Loucy (cell line): ENCODE measurements at regions not wholly inside any gene's neighbourhood (a gene's known extent, or its start where the extent isn't known, plus 50 kb on each side); places are given as distances from the start of the nearest gene placed in this dataset.

Source experiments
- H2AFZ ChIP-seq: fragments of 200-600 bp; sonication (generic); 2 replicates; pipeline ENCODE4 v1.6.0; 2016; ENCODE audit warnings: antibody characterized with exemption, mild to moderate bottlenecking, low read length, moderate library complexity
- H3F3A ChIP-seq: fragments of 200-600 bp; 2 replicates; pipeline ENCODE4 v1.6.0; 2016; ENCODE audit warnings: antibody characterized with exemption, low read depth, mild to moderate bottlenecking
- H3K27me3 ChIP-seq: fragments of 200-600 bp; sonication (generic); 2 replicates; pipeline ENCODE4 v1.6.1; 2014; ENCODE audit warnings: low read length, mild to moderate bottlenecking; ENCODE audit not compliant: insufficient read depth, poor library complexity, severe bottlenecking
- H3K36me3 ChIP-seq: fragments of 200-600 bp; sonication (generic); 2 replicates; pipeline ENCODE4 v1.6.1; 2016; ENCODE audit warnings: low read length; ENCODE audit not compliant: insufficient read depth
- H3K4me1 ChIP-seq: fragments of 200-600 bp; sonication (generic); 2 replicates; pipeline ENCODE4 v1.5.1; 2014; ENCODE audit warnings: low read length, mild to moderate bottlenecking; ENCODE audit not compliant: insufficient read depth, poor library complexity, severe bottlenecking
- H3K4me2 ChIP-seq: fragments of 200-600 bp; sonication (generic); 2 replicates; pipeline ENCODE4 v1.6.0; 2014; ENCODE audit warnings: antibody characterized with exemption, low read length, low read depth, mild to moderate bottlenecking; ENCODE audit not compliant: poor library complexity, severe bottlenecking
- H3K4me3 ChIP-seq: fragments of 200-600 bp; sonication (generic); 2 replicates; pipeline ENCODE4 v1.5.1; 2014; ENCODE audit warnings: low read length, mild to moderate bottlenecking, mixed read lengths; ENCODE audit not compliant: poor library complexity, severe bottlenecking
- H3K79me2 ChIP-seq: fragments of 200-600 bp; sonication (generic); 2 replicates; pipeline ENCODE4 v1.6.1; 2014; ENCODE audit warnings: low read length; ENCODE audit not compliant: insufficient read depth
- H3K9ac ChIP-seq: fragments of 200-600 bp; sonication (generic); 2 replicates; pipeline ENCODE4 v1.6.0; 2014; ENCODE audit warnings: mild to moderate bottlenecking, low read depth, low read length, moderate library complexity; ENCODE audit not compliant: poor library complexity, severe bottlenecking
- H3K9me2 ChIP-seq: fragments of 200-600 bp; sonication (generic); replicated peaks from 2 replicates; pipeline ENCODE4 v1.6.1; 2016; ENCODE audit warnings: low read depth, low read length, mixed read lengths
- H3K9me3 ChIP-seq: fragments of 200-600 bp; sonication (generic); 2 replicates; pipeline ENCODE4 v1.6.1; 2014; ENCODE audit warnings: mild to moderate bottlenecking, antibody characterized with exemption, low read length, low read depth; ENCODE audit not compliant: insufficient read depth
- H4K20me1 ChIP-seq: fragments of 200-600 bp; sonication (generic); 2 replicates; pipeline ENCODE4 v1.6.0; 2014; ENCODE audit warnings: antibody characterized with exemption, low read length, mild to moderate bottlenecking; ENCODE audit not compliant: insufficient read depth, poor library complexity, severe bottlenecking
- EZH2phosphoT487 ChIP-seq: fragments of 200-600 bp; IDR thresholded peaks from 2 replicates; pipeline ENCODE4 v1.6.1; 2018; ENCODE audit warnings: antibody characterized with exemption, mild to moderate bottlenecking, moderate library complexity, borderline replicate concordance
- TF ChIP-seq, protein P1 (sequence below): fragments of 200-600 bp; sonication (generic); conservative IDR thresholded peaks from 2 replicates; pipeline ENCODE4 v1.5.1; 2014; ENCODE audit warnings: mild to moderate bottlenecking, antibody characterized with exemption, low read length

DNA sequence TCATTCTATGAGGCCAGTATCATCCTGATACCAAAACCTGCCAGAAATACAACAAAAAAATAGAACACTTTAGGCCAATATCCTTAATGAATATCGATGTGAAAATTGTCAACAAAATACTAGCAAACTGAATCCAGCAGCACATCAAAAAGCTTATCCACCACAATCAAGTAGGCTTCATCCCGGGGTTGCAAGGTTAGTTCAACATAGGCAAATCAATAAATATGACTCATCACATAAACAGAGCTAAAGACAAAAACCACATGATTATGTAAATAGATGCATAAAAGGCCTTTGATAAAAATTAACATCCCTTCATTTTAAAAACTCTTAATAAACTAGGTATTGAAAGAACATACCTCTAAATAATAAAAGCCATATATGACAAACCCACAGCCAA is 403.2 kb upstream of the AZI2 start:
- Histone ChIP-seq H3K27me3 (no peaks in the 10 kb centered on the region), H4K20me1 (no peaks in the 10 kb centered on the region), H3K9ac (no peak overlapping the region), H3K4me2 (no peak overlapping the region), H3K4me3 (no peak overlapping the region), H3K79me2 (no peaks in the 10 kb centered on the region), H3K9me3 (peaks cover 12% of the 10 kb centered on the region; the same call in 1 of the 2 replicates), H3K9me2 (no peaks in the 10 kb centered on the region), H2AFZ (no peak overlapping the region), H3F3A (no peaks in the 10 kb centered on the region), H3K36me3 (no peaks in the 10 kb centered on the region), H3K4me1 (no peaks in the 10 kb centered on the region)
- TF ChIP-seq, protein P1, sequence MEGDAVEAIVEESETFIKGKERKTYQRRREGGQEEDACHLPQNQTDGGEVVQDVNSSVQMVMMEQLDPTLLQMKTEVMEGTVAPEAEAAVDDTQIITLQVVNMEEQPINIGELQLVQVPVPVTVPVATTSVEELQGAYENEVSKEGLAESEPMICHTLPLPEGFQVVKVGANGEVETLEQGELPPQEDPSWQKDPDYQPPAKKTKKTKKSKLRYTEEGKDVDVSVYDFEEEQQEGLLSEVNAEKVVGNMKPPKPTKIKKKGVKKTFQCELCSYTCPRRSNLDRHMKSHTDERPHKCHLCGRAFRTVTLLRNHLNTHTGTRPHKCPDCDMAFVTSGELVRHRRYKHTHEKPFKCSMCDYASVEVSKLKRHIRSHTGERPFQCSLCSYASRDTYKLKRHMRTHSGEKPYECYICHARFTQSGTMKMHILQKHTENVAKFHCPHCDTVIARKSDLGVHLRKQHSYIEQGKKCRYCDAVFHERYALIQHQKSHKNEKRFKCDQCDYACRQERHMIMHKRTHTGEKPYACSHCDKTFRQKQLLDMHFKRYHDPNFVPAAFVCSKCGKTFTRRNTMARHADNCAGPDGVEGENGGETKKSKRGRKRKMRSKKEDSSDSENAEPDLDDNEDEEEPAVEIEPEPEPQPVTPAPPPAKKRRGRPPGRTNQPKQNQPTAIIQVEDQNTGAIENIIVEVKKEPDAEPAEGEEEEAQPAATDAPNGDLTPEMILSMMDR, result no peak
- TF ChIP-seq EZH2phosphoT487, result no peak

DNA sequence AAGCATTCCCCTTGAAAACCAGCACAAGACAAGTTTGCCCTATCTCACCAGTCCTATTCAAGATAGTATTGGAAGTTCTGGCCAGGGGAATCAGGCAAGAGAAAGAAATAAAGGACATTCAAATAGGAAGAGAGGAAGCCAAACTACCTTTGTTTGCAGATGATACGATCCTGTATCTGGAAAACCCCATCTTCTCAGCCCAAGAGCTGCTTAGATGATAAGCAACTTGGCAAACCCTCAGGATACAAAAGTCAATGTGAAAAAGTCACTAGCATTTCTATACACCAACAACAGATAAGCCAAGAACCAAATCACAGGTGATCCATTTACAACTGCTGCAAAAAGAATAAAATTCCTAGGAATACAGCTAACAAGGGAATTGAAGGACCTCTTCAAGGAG is 403.7 kb upstream of the AZI2 start:
- Histone ChIP-seq H3K9me2 (no peaks in the 10 kb centered on the region), H3K36me3 (no peaks in the 10 kb centered on the region), H3K9ac (no peak overlapping the region), H2AFZ (no peak overlapping the region), H3K4me1 (no peaks in the 10 kb centered on the region), H3F3A (no peaks in the 10 kb centered on the region), H3K4me3 (no peak overlapping the region), H3K4me2 (no peak overlapping the region), H3K79me2 (no peaks in the 10 kb centered on the region), H4K20me1 (no peaks in the 10 kb centered on the region), H3K9me3 (peaks cover 12% of the 10 kb centered on the region; the same call in 1 of the 2 replicates), H3K27me3 (no peaks in the 10 kb centered on the region)
- TF ChIP-seq, protein P1, result no peak
- no peak for TF ChIP-seq EZH2phosphoT487

DNA sequence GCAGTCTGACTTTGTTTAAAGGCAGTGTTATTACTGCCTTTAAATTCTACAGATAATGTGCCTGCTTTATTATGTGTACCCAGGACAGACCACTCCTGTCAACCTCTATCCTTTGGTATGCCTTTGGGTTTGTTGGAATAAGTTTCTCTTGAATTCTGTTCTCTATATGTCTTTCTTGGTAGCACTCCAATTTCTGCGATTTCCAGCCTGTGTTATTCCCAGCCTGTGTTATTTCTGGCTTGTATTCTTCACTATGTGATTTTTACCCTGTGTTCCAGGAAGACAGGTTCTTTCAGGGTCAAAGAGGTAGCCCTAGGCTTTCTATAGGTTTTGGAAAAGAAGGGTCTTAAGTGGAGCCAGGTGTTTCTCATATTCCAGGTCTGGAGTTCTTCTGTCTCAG is 407.4 kb upstream of the AZI2 start:
- Histone ChIP-seq H3K9me3 (peaks cover 2% of the 10 kb centered on the region; the same call in 1 of the 2 replicates), H3K4me1 (no peaks in the 10 kb centered on the region), H2AFZ (no peak overlapping the region), H4K20me1 (no peaks in the 10 kb centered on the region), H3K4me2 (no peak overlapping the region), H3K79me2 (no peaks in the 10 kb centered on the region), H3F3A (no peaks in the 10 kb centered on the region), H3K9me2 (no peaks in the 10 kb centered on the region), H3K36me3 (no peaks in the 10 kb centered on the region), H3K27me3 (no peaks in the 10 kb centered on the region), H3K4me3 (no peak overlapping the region), H3K9ac (no peak overlapping the region)
- TF ChIP-seq, protein P1, result no peak
- no peak for TF ChIP-seq EZH2phosphoT487
